HCT116 (cell line): ENCODE measurements at regions not wholly inside any gene's neighbourhood (a gene's known extent, or its start where the extent isn't known, plus 50 kb on each side); places are given as distances from the start of the nearest gene placed in this dataset.

Experiments
- ATAC-seq: fragments of 200-7000 bp; cut with Tn5 transposase; 2 replicates; pipeline ENCODE4 v1.9.1; 2020; ENCODE audit warnings: mild to moderate bottlenecking, moderate library complexity
- BruUV-seq: library from RNA; stranded (reverse); fragments of 400-500 nt; replicated peaks from 2 replicates; lab custom pipeline; 2021; lab: Mats Ljungman, UMichigan
- CTCF ChIA-PET: fragments of 300-600 bp; sonication (Branson Sonifier 250); formaldehyde crosslinking; loops from one replicate; lab custom pipeline; 2021; ENCODE audit warnings: antibody characterized with exemption; lab: Charles Lee
- POLR2A ChIA-PET: fragments of 300-600, 350-600 bp; sonication (Branson Sonifier 250); formaldehyde crosslinking; loops from one replicate; lab custom pipeline; 2021; ENCODE audit warnings: antibody characterized with exemption; lab: Charles Lee
- RAD21 ChIA-PET, 2 experiments: fragments of 300-600 bp; sonication (Branson Sonifier 250); formaldehyde crosslinking; loops; one replicate each; lab custom pipeline; 2023; ENCODE audit warnings: low total read pairs in 2 of 2; ENCODE audit not compliant: uncharacterized antibody in 2 of 2, unreplicated experiment in 2 of 2, low non-redundant PET in 1 of 2; lab: Charles Lee
- DNase-seq: peaks from one replicate; pipeline ENCODE4 v3.0.0-alpha.2; 2010; ENCODE audit warnings: low read depth, low spot score
- H2AFZ ChIP-seq: fragments of 200-600 bp; shearing (Covaris generic), sonication (generic); 2 replicates; pipeline ENCODE4 v1.6.1; 2017; ENCODE audit warnings: low read depth, mixed run types, mixed read lengths, antibody characterized with exemption, low read length; ENCODE audit not compliant: poor library complexity, severe bottlenecking
- H3K27ac ChIP-seq: 2 replicates; pipeline ENCODE4 v1.5.1; 2012; ENCODE audit warnings: low read depth, low read length
- H3K27me3 ChIP-seq: fragments of 200-600 bp; sonication (generic); 2 replicates; pipeline ENCODE4 v1.6.1; 2016; ENCODE audit warnings: mixed run types, low read length, mixed read lengths; ENCODE audit not compliant: insufficient read depth
- H3K36me3 ChIP-seq, 2 experiments: fragments of 200-500 bp in 1 of 2; fragments of 200-600 bp in 1 of 2; sonication (Bioruptor generic) in 1 of 2; sonication (generic) in 1 of 2; 2 replicates each; pipeline versions ENCODE4 v1.5.1 to v1.6.1; 2014 to 2016; ENCODE audit warnings: low read length in 2 of 2, inconsistent platforms in 1 of 2, mixed read lengths in 1 of 2, mixed run types in 1 of 2; ENCODE audit not compliant: insufficient read depth in 2 of 2, control insufficient read depth in 1 of 2
- H3K4me1 ChIP-seq, 2 experiments: fragments of 200-600 bp in 1 of 2; sonication (generic) in 1 of 2; 2 replicates each; pipeline versions ENCODE4 v1.5.1 to v1.6.1; 2012 to 2017; ENCODE audit warnings: low read length in 2 of 2, inconsistent platforms in 1 of 2, mild to moderate bottlenecking in 1 of 2, mixed read lengths in 1 of 2, mixed run types in 1 of 2, moderate library complexity in 1 of 2; ENCODE audit not compliant: insufficient read depth in 2 of 2, control insufficient read depth in 1 of 2
- H3K4me2 ChIP-seq: fragments of 200-600 bp; sonication (generic); 2 replicates; pipeline ENCODE4 v1.6.1; 2017; ENCODE audit warnings: mixed run types, low read length, mixed read lengths
- H3K4me3 ChIP-seq, 2 experiments: fragments of 200-600 bp in 1 of 2; sonication (generic) in 1 of 2; replicated peaks in 1 of 2; 2 replicates each; pipeline ENCODE4 v1.5.1; 2011 to 2016; ENCODE audit warnings: low read length in 2 of 2, control low read depth in 1 of 2, low read depth in 1 of 2, mild to moderate bottlenecking in 1 of 2, mixed read lengths in 1 of 2, mixed run types in 1 of 2
- H3K79me2 ChIP-seq: fragments of 200-600 bp; sonication (generic); 2 replicates; pipeline ENCODE4 v1.6.1; 2017; ENCODE audit warnings: mild to moderate bottlenecking, mixed run types, low read length, moderate library complexity, mixed read lengths; ENCODE audit not compliant: insufficient read depth
- H3K9ac ChIP-seq: fragments of 200-600 bp; sonication (generic); 2 replicates; pipeline ENCODE4 v1.6.1; 2016; ENCODE audit warnings: low read length, mixed read lengths
- H3K9me2 ChIP-seq: fragments of 200-600 bp; sonication (generic), shearing (Covaris generic); 2 replicates; pipeline ENCODE4 v1.6.1; 2017; ENCODE audit warnings: mixed run types, mild to moderate bottlenecking, moderate library complexity; ENCODE audit not compliant: insufficient read depth
- H3K9me3 ChIP-seq, 2 experiments: fragments of 200-500 bp in 1 of 2; fragments of 200-600 bp in 1 of 2; sonication (Bioruptor generic) in 1 of 2; sonication (generic) in 1 of 2; 2 replicates each; pipeline ENCODE4 v1.6.1; 2014 to 2017; ENCODE audit warnings: low read length in 2 of 2, mixed read lengths in 2 of 2, inconsistent platforms in 1 of 2, low read depth in 1 of 2, mild to moderate bottlenecking in 1 of 2, mixed run types in 1 of 2, moderate library complexity in 1 of 2; ENCODE audit not compliant: control insufficient read depth in 1 of 2, insufficient read depth in 1 of 2
- H4K20me1 ChIP-seq: fragments of 200-600 bp; sonication (generic), shearing (Covaris generic); 2 replicates; pipeline ENCODE4 v1.6.1; 2017; ENCODE audit warnings: mixed run types, mild to moderate bottlenecking, moderate library complexity; ENCODE audit not compliant: insufficient read depth
- CBX3 ChIP-seq: IDR thresholded peaks from 2 replicates; pipeline ENCODE4 v1.6.1; 2012; ENCODE audit warnings: low read depth
- CEBPB ChIP-seq: IDR thresholded peaks from 2 replicates; pipeline ENCODE4 v1.6.1; 2012; ENCODE audit warnings: low read depth
- CTCF ChIP-seq, 3 experiments: fragments of 200-600 bp in 1 of 3; sonication (generic) in 1 of 3; IDR thresholded peaks in 2 of 3; conservative IDR thresholded peaks in 1 of 3; 2 replicates each; pipeline ENCODE4 v1.5.1; 2012 to 2017; ENCODE audit warnings: low read depth in 2 of 3, low read length in 2 of 3, antibody characterized with exemption in 1 of 3, borderline replicate concordance in 1 of 3, control low read depth in 1 of 3, mild to moderate bottlenecking in 1 of 3, mixed read lengths in 1 of 3, mixed run types in 1 of 3, moderate library complexity in 1 of 3; ENCODE audit not compliant: insufficient read depth in 1 of 3
- ELF1 ChIP-seq: IDR thresholded peaks from 2 replicates; pipeline ENCODE4 v1.6.1; 2012; ENCODE audit warnings: low read depth, borderline replicate concordance
- MAX ChIP-seq: IDR thresholded peaks from 2 replicates; pipeline ENCODE4 v1.6.1; 2012
- POLR2AphosphoS5 ChIP-seq: IDR thresholded peaks from 2 replicates; pipeline ENCODE4 v1.6.1; 2011; ENCODE audit warnings: mild to moderate bottlenecking, low read depth, low read length, moderate library complexity
- SIN3A ChIP-seq: IDR thresholded peaks from 2 replicates; pipeline ENCODE4 v1.6.1; 2012; ENCODE audit warnings: low read depth
- SP1 ChIP-seq: IDR thresholded peaks from 2 replicates; pipeline ENCODE4 v1.6.1; 2012; ENCODE audit warnings: low read depth
- YY1 ChIP-seq: IDR thresholded peaks from 2 replicates; pipeline ENCODE4 v1.6.1; 2011; ENCODE audit warnings: low read length, low read depth, moderate library complexity, mild to moderate bottlenecking; ENCODE audit not compliant: insufficient replicate concordance; ENCODE audit errors: extremely low read depth
- ZBTB33 ChIP-seq: IDR thresholded peaks from 2 replicates; pipeline ENCODE4 v1.6.1; 2011; ENCODE audit warnings: mild to moderate bottlenecking, low read length, moderate library complexity; ENCODE audit not compliant: insufficient replicate concordance; ENCODE audit errors: extremely low read depth
- intact Hi-C: fragments of 100-400 bp; cut with micrococcal nuclease; formaldehyde crosslinking; loops from 2 replicates; pipeline ENCODE4 v1.10.0; 2022

DNA sequence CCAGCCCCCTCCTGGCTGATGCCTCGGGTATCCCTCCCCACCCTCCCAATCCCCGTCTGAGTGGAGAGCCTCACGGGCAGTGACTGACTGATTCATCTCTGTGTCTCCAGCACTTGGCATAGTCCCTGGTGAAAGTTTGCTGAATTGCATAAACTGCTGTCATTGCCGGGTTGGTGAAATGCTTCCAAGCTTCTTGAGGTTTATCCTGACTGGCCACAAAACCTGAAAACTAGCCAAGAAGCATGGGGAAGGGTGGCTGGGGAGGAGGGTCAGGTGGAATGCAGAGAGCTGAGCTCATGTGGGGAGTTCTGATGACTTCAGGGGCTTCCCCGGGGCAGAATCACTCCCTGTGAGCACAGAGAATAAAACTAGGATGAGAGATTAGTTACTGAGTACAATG is 56.9 kb upstream of the GGTA1 start:
- Histone ChIP-seq H2AFZ (no peak overlapping the region), H3K79me2 (no peaks in the 10 kb centered on the region), H3K27me3 (no peaks in the 10 kb centered on the region), H3K27ac (no peak overlapping the region), H4K20me1 (no peaks in the 10 kb centered on the region), H3K4me2 (no peak overlapping the region), H3K4me3 (no peak overlapping the region), H3K9ac (no peak overlapping the region), H3K9me3 (no peaks in the 10 kb centered on the region), H3K36me3 (no peaks in the 10 kb centered on the region), H3K9me2 (no peaks in the 10 kb centered on the region), H3K4me1 (peaks cover 14 to 17% of the 10 kb centered on the region in 2 experiments)
- ChIA-PET POLR2A (no interaction called here), CTCF (interaction anchor here (0.6 to 2.7 kb wide), 2 partner anchors 10 to 217 kb away, joined by 3 to 18 read pairs; no protein-coding TSS in a partner anchor), RAD21 (no interaction called here)
- ATAC-seq (no peak), DNase-seq (no peak)
- BruUV-seq, result no TSS peak
- intact Hi-C loops, result no loop called here
- TF ChIP-seq CEBPB, result no peak
- no peak for TF ChIP-seq POLR2AphosphoS5
- no peak for TF ChIP-seq CBX3
- TF ChIP-seq ELF1, result no peak
- TF ChIP-seq YY1, result no peak

DNA sequence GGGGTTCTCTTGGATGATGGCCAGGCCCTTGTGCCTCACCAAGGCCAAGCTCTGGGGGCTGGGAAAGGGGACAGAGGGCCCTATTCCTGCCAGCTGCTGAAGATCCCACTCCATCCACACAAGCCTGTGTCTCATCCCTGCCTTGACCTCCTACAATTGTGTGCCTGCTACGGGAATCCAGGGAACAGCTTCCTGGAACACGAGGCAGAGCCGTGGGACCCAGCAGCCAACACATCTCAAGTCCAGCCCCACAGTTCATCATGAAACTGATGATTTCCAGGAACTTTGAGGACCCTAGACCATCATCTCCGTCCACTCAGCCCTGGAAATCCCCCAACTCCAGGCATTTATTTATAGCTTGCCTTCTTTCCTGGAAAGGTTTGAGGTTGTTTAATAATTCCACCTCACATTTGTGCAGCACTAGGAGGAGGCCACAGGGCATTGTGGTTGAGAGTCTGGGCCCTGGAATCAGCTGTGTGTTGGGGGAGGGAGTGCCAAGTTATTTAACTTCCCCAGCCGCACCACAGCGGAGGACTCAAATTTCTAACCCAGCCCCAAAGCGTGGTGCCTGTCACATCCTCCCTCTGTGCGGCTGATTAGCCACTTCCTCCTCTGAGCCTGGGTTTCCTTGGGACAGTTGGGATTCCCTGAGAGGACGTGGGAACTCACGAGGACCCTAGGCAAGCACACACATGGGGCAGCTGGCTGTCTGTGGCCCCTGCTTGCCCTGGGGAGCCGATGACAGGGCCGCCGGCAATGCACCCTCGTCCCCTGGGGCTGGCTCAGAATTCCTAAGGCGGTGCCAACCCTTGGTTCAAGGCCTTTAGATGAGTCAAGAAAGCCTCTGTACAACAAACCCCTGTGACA is 58.2 kb upstream of the GGTA1 start:
- peak overlapping the region; percentile 9; the same call in 1 of the 2 replicates for H3K27ac ChIP-seq
- peak overlapping the region; percentile 35 for H3K9ac ChIP-seq
- no peaks in the 10 kb centered on the region for H3K9me3 ChIP-seq
- H4K20me1 ChIP-seq, result no peaks in the 10 kb centered on the region
- intact Hi-C loops, result no loop called here
- peak overlapping the region; percentile 77 for H3K4me2 ChIP-seq
- peaks cover 14 to 17% of the 10 kb centered on the region in 2 experiments for H3K4me1 ChIP-seq
- ChIA-PET CTCF (interaction anchor here (0.9 to 2.0 kb wide), 2 partner anchors 12 to 42 kb away, joined by 3 to 15 read pairs; no protein-coding TSS in a partner anchor), POLR2A (interaction anchor here (1.2 kb wide), 1 partner anchor 12 kb away, joined by 3 read pairs; no protein-coding TSS in a partner anchor), RAD21 (no interaction called here)
- no TSS peak for BruUV-seq
- H3K27me3 ChIP-seq, result no peaks in the 10 kb centered on the region
- H3K4me3 ChIP-seq, result peak overlapping the region in 1 of 2 experiments; percentile 39; a peak in 3 of 4 replicates
- H2AFZ ChIP-seq, result peak overlapping the region; percentile 97
- peak; percentile 78 for ATAC-seq
- DNase-seq, result no peak
- TF ChIP-seq ELF1 (no peak), MAX (no peak), SIN3A (no peak), SP1 (no peak), POLR2AphosphoS5 (peak; percentile 36; the same call in 1 of the 2 replicates), CTCF (IDR thresholded peaks at IDR 0.05 in 2 of 3, conservative IDR thresholded peaks at IDR 0.05 in 1 of 3; ENCODE audit: borderline replicate concordance in 1 of 3, insufficient read depth in 1 of 3, low read depth in 2 of 3, low read length in 2 of 3) (no peak), ZBTB33 (no peak)
- no peaks in the 10 kb centered on the region for H3K9me2 ChIP-seq
- no peaks in the 10 kb centered on the region for H3K79me2 ChIP-seq
- H3K36me3 ChIP-seq, result no peaks in the 10 kb centered on the region
